Esophagus squamous epithelium (tissue), 5 donors: ENCODE measurements at regions not wholly inside any gene's neighbourhood (a gene's known extent, or its start where the extent isn't known, plus 50 kb on each side); places are given as distances from the start of the nearest gene placed in this dataset.
"Not testable (repeated sequence)": the region's sequence is repeated elsewhere in the genome, so short reads cannot be mapped to it uniquely, and the experiment has no call there.

Experiments
- DNase-seq: peaks from one replicate; lab custom pipeline; 2025; lab: John Stamatoyannopoulos, UW
- H3K27ac ChIP-seq, 4 donors: fragments of 200-600 bp; sonication (generic); one replicate each; pipeline ENCODE4 v1.5.1; 2016 to 2019; ENCODE audit warnings: mild to moderate bottlenecking in 1 of 4
- H3K27me3 ChIP-seq, 4 donors: fragments of 200-600 bp; sonication (generic); 1 replicate in 3 of 4; 2 replicates in 1 of 4; pipeline versions ENCODE4 v1.5.1 to v1.6.0; 2017 to 2021; ENCODE audit warnings: antibody characterized with exemption in 1 of 4
- H3K36me3 ChIP-seq, 3 donors: fragments of 200-600 bp; sonication (generic); one replicate each; pipeline ENCODE4 v1.5.1; 2016 to 2019
- H3K4me1 ChIP-seq, 3 donors: fragments of 200-600 bp; sonication (generic); one replicate each; pipeline ENCODE4 v1.5.1; 2017 to 2019
- H3K4me3 ChIP-seq, 4 donors: fragments of 200-600 bp; sonication (generic); 1 replicate in 3 of 4; 2 replicates in 1 of 4; pipeline ENCODE4 v1.5.1; 2016 to 2019; ENCODE audit warnings: mild to moderate bottlenecking in 2 of 4, moderate library complexity in 1 of 4
- H3K9me3 ChIP-seq, 3 donors: fragments of 200-600 bp; sonication (generic); one replicate each; pipeline ENCODE4 v1.5.1; 2016 to 2019
- CTCF ChIP-seq, 6 experiments: fragments of 450-650 bp in 4 of 6; fragments of 200-600 bp in 2 of 6; sonication (generic) in 2 of 6; IDR thresholded peaks; one replicate each; pipeline ENCODE4 v1.5.1; 2016 to 2019; ENCODE audit warnings: antibody characterized with exemption in 6 of 6, mild to moderate bottlenecking in 4 of 6, moderate library complexity in 4 of 6
- POLR2A ChIP-seq, 4 donors: fragments of 450-650 bp; IDR thresholded peaks; one replicate each; pipeline ENCODE4 v1.6.1; 2017; ENCODE audit warnings: antibody characterized with exemption in 4 of 4, mild to moderate bottlenecking in 4 of 4, moderate library complexity in 3 of 4
- WGBS, 2 donors: methylation state at CpG; one replicate each; pipeline ENCODE4 v1.1.5; 2018; 5-methylcytosine and 5-hydroxymethylcytosine counted together
- intact Hi-C: fragments of 100-400 bp; cut with DNase I; formaldehyde crosslinking; loops from one replicate; pipeline ENCODE4 v1.15.0; 2022
- donor health status: DM: yes; HTN: yes; CAD: no.

GRCh38 chr16:88169831-88170165 lies 213.0 kb upstream of the ZNF469 start:
- H3K4me3 ChIP-seq, DNase-seq, H3K9me3 ChIP-seq, intact Hi-C loops, H3K27ac ChIP-seq, H3K36me3 ChIP-seq: not testable (repeated sequence)
- 83 to 90% methylated on average over 4 to 8 of the region's 8 CpGs for WGBS, 2 donors
- H3K4me1 ChIP-seq, result peaks cover 0 to 45% (median 0%) of the 10 kb centered on the region in 3 donors
- peaks cover 0 to 31% (median 0%) of the 10 kb centered on the region in 4 donors for H3K27me3 ChIP-seq

GRCh38 chr16:88170528-88170991 lies 212.2 kb upstream of the ZNF469 start:
- Histone ChIP-seq H3K4me3 (no peak overlapping the region), H3K27me3 (peaks cover 0 to 31% (median 0%) of the 10 kb centered on the region in 4 donors), H3K4me1 (peaks cover 0 to 45% (median 0%) of the 10 kb centered on the region in 3 donors), H3K27ac (no peak overlapping the region), H3K9me3 (no peaks in the 10 kb centered on the region), H3K36me3 (no peaks in the 10 kb centered on the region)
- whole genome bisulfite sequencing, 2 donors, result 43 to 45% methylated on average over 15 to 17 of the region's 17 CpGs
- TF ChIP-seq CTCF (IDR thresholded peaks at IDR 0.05), result no peak
- no peak for TF ChIP-seq POLR2A (IDR thresholded peaks at IDR 0.05)
- DNase-seq, result no peak
- intact Hi-C loops, result no loop called here

DNA sequence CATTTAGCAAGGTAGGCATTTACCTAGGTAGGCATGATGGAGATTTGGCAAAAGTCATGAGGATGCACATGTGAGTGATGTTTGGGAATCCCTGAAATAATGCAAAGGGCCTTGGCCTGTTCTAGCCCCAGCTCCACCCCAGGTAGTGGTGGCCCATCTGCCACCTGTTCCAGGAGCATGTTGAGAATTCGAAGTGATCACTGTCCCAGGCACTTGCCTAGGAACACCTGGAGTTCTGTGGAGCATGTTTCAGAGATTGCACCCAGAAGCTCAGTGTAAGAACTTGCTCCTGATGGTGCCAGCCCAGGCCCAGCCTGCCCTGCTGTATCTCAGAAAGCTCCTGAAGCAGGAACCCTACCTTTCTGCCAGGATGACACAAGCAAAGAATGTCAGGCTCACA lies 211.6 kb upstream of the ZNF469 start:
- H3K27ac ChIP-seq, H3K36me3 ChIP-seq, H3K4me3 ChIP-seq, DNase-seq, H3K9me3 ChIP-seq, intact Hi-C loops: not testable (repeated sequence)
- Histone ChIP-seq H3K4me1 (peaks cover 0 to 45% (median 0%) of the 10 kb centered on the region in 3 donors), H3K27me3 (peaks cover 0 to 31% (median 0%) of the 10 kb centered on the region in 4 donors)
- WGBS, 2 donors, result 86% methylated on average over 1 of the region's 1 CpG

DNA sequence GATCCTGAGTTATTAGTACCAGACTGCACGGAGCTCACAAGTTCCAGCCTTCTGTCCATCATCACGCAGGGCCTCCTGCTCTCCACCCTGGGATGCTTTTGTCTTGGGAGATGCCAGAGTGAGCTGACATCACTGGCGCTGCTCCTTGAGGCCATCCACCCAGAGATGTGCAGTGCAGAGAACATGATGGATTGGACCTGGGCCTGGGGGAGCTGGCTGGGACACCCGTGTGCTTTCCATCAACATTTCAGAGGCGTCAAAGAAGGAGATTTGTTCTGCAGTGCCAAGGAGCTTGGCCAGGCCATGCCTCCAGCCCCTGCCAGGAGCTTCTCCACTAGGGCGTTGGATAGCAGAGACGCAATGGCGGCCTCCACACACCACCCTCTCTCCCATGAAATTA lies 206.6 kb upstream of the ZNF469 start:
- H3K4me1 ChIP-seq, DNase-seq: not testable (repeated sequence)
- 93% methylated on average over 3 of the region's 8 CpGs; no CpG with 5 or more reads in 1 of the 2 donors for WGBS, 2 donors

GRCh38 chr16:88176591-88177180 lies 206.1 kb upstream of the ZNF469 start:
- H3K4me1 ChIP-seq, intact Hi-C loops, H3K36me3 ChIP-seq, H3K4me3 ChIP-seq, DNase-seq, H3K27me3 ChIP-seq, H3K27ac ChIP-seq, H3K9me3 ChIP-seq: not testable (repeated sequence)
- 77 to 82% methylated on average over 14 to 20 of the region's 23 CpGs for WGBS, 2 donors

More for the DNA sequence above, 206.6 kb upstream of the ZNF469 start:
- H3K36me3 ChIP-seq, intact Hi-C loops, H3K4me3 ChIP-seq, H3K27ac ChIP-seq, H3K27me3 ChIP-seq, H3K9me3 ChIP-seq: not testable (repeated sequence)

GRCh38 chr16:88178251-88178650 lies 204.5 kb upstream of the ZNF469 start:
- H3K4me3 ChIP-seq, H3K4me1 ChIP-seq, intact Hi-C loops, H3K9me3 ChIP-seq, H3K27ac ChIP-seq, DNase-seq, H3K27me3 ChIP-seq, H3K36me3 ChIP-seq: not testable (repeated sequence)
- 68 to 75% methylated on average over 7 to 8 of the region's 15 CpGs for WGBS, 2 donors

- H3K36me3 ChIP-seq, intact Hi-C loops, H3K4me1 ChIP-seq, H3K4me3 ChIP-seq, H3K27me3 ChIP-seq, DNase-seq, H3K27ac ChIP-seq, H3K9me3 ChIP-seq: not testable (repeated sequence)
- 40 to 90% methylated on average over 1 to 2 of the region's 15 CpGs for WGBS, 2 donors
Measured at GRCh38 chr16:88178896-88179295, 203.9 kb upstream of the ZNF469 start.

DNA sequence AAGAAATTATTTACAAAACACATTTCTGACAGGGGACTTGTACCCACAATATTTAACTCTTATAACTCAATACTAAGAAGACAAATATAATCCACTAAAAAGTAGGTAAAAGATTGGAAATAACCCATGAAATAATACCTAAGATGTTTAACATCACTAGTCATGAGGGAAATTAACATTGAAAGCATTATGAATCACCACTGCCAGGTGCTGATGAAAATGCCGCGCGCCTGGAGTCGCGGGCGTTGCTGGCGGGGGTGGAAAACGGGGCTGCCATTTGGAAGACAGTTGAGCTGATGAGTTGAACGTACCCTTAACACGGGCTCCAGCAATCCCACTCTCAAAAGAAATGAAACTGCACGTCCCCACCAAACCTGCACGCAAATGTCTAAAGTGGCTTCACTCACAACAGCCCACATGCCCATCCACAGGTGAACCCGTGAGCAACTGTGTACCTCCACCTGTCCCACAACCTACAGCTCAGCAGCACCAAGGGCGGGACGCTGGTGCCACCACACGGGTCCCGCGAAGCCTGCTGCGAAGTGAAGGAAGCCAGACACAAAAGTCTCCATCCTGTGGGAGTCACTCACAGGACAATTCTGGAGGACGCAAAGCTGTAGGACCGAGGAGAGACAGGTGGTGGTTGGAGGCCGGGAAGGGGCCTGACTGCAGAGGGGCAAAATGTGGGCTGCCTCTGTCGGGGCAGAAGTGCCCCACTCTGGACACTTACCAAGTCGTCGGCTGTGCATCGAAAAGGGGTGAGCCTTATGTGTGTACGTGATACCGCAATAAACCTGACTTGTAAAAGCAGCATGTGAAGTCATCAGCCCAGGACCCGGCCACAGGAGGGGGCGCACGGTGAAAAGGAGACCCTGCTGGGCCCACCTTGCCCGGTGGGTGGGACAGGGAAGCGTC lies 199.5 kb upstream of the ZNF469 start:
- intact Hi-C loops, H3K36me3 ChIP-seq, H3K27ac ChIP-seq, H3K9me3 ChIP-seq, DNase-seq, H3K4me3 ChIP-seq, H3K4me1 ChIP-seq: not testable (repeated sequence)
- 60 to 74% methylated on average over 21 to 24 of the region's 33 CpGs for WGBS, 2 donors
- peaks cover 0 to 19% (median 0%) of the 10 kb centered on the region in 4 donors for H3K27me3 ChIP-seq

- H3K36me3 ChIP-seq, intact Hi-C loops, H3K9me3 ChIP-seq, DNase-seq, H3K4me1 ChIP-seq, H3K27ac ChIP-seq, H3K4me3 ChIP-seq: not testable (repeated sequence)
- H3K27me3 ChIP-seq, result peaks cover 0 to 19% (median 0%) of the 10 kb centered on the region in 4 donors
- no CpG with 5 or more reads among the region's 14 CpGs for WGBS, 2 donors
Measured at GRCh38 chr16:88184053-88184452, 198.7 kb upstream of the ZNF469 start.

DNA sequence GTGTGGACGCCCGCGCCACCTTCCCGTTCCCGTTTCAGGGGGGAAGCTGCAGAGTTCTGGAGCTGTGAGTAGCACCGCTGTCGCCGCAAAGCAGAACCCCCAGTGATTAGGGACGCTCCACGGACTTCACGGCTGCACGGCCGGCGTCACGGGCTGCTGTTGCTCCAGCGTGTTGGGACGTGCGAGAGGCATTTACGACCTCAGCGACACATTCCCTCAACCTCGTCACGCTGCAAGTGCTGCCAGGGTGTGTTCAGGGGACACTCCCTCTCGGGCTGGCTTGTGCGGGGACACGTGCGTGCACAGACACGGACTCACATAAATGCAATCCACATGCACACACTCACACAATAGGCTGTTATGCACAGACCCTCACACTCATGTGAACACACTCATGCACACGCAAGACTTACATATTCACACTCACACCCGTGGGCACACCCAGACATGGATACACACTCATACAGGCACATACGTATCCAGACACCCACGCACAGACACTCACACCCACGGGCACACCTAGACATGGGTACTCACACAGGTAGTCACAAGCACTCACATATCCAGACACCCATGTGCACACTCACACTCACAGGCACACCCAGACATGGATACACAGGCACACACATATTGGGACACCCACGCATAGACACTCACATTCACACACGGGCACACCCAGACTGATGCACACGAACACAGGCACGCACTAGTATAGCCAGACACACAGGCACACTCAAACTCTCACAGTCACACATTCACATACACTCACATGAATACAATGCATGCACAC lies 198.0 kb upstream of the ZNF469 start:
- H3K4me3 ChIP-seq, H3K4me1 ChIP-seq, H3K36me3 ChIP-seq, H3K27ac ChIP-seq, intact Hi-C loops, DNase-seq, H3K9me3 ChIP-seq: not testable (repeated sequence)
- H3K27me3 ChIP-seq, result peaks cover 0 to 24% (median 0%) of the 10 kb centered on the region in 4 donors
- WGBS, 2 donors, result 59% methylated on average over 3 of the region's 36 CpGs; no CpG with 5 or more reads in 1 of the 2 donors

- intact Hi-C loops, H3K4me3 ChIP-seq, H3K27ac ChIP-seq, H3K36me3 ChIP-seq, H3K4me1 ChIP-seq, H3K9me3 ChIP-seq, DNase-seq: not testable (repeated sequence)
- 78 to 97% methylated on average over 3 to 6 of the region's 9 CpGs for WGBS, 2 donors
- peaks cover 0 to 24% (median 0%) of the 10 kb centered on the region in 4 donors for H3K27me3 ChIP-seq
Measured at GRCh38 chr16:88185406-88185805, 197.4 kb upstream of the ZNF469 start.
